AG04450 (cell line): ENCODE measurements at regions not wholly inside any gene's neighbourhood (a gene's known extent, or its start where the extent isn't known, plus 50 kb on each side); places are given as distances from the start of the nearest gene placed in this dataset.

Experiments used
- CTCF ChIA-PET: fragments of 300-600, 350-600 bp; formaldehyde crosslinking; extraction: SDS; loops from one replicate; lab custom pipeline; 2022; ENCODE audit warnings: antibody characterized with exemption, inconsistent platforms; lab: Charles Lee
- POLR2A ChIA-PET: fragments of 350-600 bp; formaldehyde crosslinking; extraction: SDS; loops from one replicate; lab custom pipeline; 2021; ENCODE audit warnings: antibody characterized with exemption, inconsistent platforms; lab: Yijun Ruan, JAX
- DNase-seq: peaks from one replicate; pipeline ENCODE4 v3.0.0-alpha.2; 2011; ENCODE audit warnings: low read depth, low spot score
- H3K27ac ChIP-seq: one replicate; pipeline ENCODE4 v1.5.1; 2012; ENCODE audit warnings: low read depth, low read length, control low read depth
- H3K27me3 ChIP-seq: one replicate; pipeline ENCODE4 v1.6.0; 2012; ENCODE audit warnings: low read length; ENCODE audit not compliant: control insufficient read depth, insufficient read depth
- H3K4me3 ChIP-seq: 2 replicates; pipeline ENCODE4 v1.5.1; 2011; ENCODE audit warnings: mild to moderate bottlenecking, low read depth, low read length, control low read depth
- H3K9me3 ChIP-seq: 2 replicates; pipeline ENCODE4 v1.5.1; 2012; ENCODE audit warnings: low read length; ENCODE audit not compliant: control insufficient read depth, insufficient read depth
- TF ChIP-seq, protein P1 (sequence below): IDR thresholded peaks from 2 replicates; pipeline ENCODE4 v1.5.1; 2011; ENCODE audit warnings: low read depth, low read length, control low read depth, inconsistent platforms

- no peaks in the 10 kb centered on the region for H3K27me3 ChIP-seq
- ChIA-PET POLR2A (no interaction called here), CTCF (no interaction called here)
- no peak for DNase-seq
- no peak overlapping the region for H3K4me3 ChIP-seq
- H3K27ac ChIP-seq: no peak overlapping the region
- TF ChIP-seq, protein P1, sequence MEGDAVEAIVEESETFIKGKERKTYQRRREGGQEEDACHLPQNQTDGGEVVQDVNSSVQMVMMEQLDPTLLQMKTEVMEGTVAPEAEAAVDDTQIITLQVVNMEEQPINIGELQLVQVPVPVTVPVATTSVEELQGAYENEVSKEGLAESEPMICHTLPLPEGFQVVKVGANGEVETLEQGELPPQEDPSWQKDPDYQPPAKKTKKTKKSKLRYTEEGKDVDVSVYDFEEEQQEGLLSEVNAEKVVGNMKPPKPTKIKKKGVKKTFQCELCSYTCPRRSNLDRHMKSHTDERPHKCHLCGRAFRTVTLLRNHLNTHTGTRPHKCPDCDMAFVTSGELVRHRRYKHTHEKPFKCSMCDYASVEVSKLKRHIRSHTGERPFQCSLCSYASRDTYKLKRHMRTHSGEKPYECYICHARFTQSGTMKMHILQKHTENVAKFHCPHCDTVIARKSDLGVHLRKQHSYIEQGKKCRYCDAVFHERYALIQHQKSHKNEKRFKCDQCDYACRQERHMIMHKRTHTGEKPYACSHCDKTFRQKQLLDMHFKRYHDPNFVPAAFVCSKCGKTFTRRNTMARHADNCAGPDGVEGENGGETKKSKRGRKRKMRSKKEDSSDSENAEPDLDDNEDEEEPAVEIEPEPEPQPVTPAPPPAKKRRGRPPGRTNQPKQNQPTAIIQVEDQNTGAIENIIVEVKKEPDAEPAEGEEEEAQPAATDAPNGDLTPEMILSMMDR: no peak
- H3K9me3 ChIP-seq: 0 out of 2 replicates have a peak, but pooled peaks cover 3% of the 10 kb centered on the region
Observed at GRCh38 chr1:105427543-105427942, 1628.9 kb upstream of the PRMT6 start.

DNA sequence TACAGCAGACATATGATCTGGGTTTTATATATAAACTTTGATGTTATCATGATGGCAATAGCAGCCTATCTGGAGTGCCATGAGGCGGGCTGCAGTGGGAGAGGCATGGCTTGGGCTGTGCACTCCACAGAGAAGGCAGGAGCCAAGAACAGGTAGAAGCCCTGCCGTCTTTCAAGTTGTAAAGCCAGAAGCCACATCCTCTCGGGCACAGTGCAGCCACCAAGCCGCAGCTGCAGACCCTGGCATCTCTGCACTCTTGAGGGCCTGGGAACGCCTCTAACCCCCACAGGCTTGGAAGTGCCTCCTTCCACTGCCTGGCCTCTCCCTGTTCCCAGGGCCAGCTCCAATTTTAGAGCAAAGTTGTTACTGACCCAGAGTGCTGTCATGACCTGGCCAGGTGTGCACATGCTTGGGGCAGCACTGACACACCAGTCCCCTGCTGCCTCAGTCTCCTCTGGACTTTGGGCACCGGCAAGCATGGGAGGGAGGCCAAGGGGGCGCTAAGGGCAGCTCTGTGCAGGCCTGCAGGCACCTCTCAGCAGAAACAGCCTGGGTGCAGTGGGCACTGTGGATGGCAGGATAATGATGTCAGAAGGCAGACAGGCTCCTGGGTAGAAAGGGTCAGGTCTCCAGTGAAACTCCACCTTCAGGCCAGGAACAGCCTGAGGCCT, 1619.8 kb upstream of the PRMT6 start:
- TF ChIP-seq, protein P1: no peak
- H3K27ac ChIP-seq: no peak overlapping the region
- POLR2A ChIA-PET: no interaction called here
- no peaks in the 10 kb centered on the region for H3K27me3 ChIP-seq
- no peak overlapping the region for H3K4me3 ChIP-seq
- CTCF ChIA-PET: no interaction called here
- H3K9me3 ChIP-seq: peaks cover 24% of the 10 kb centered on the region
- DNase-seq: no peak

- POLR2A ChIA-PET: no interaction called here
- CTCF ChIA-PET: no interaction called here
- no peak for DNase-seq
- Histone ChIP-seq H3K9me3 (peaks cover 24% of the 10 kb centered on the region), H3K27ac (no peak overlapping the region), H3K27me3 (no peaks in the 10 kb centered on the region), H3K4me3 (no peak overlapping the region)
- TF ChIP-seq, protein P1: no peak
Observed at GRCh38 chr1:105437847-105438246, 1618.6 kb upstream of the PRMT6 start.

- TF ChIP-seq, protein P1: no peak
- Histone ChIP-seq H3K27me3 (no peaks in the 10 kb centered on the region), H3K4me3 (no peak overlapping the region), H3K27ac (no peak overlapping the region), H3K9me3 (peaks cover 4% of the 10 kb centered on the region)
- ChIA-PET CTCF (no interaction called here), POLR2A (no interaction called here)
- no peak for DNase-seq
Observed at GRCh38 chr1:105442901-105443300, 1613.6 kb upstream of the PRMT6 start.

GRCh38 chr1:105459759-105460158, 1596.7 kb upstream of the PRMT6 start:
- no peak for DNase-seq
- TF ChIP-seq, protein P1: no peak
- POLR2A ChIA-PET: no interaction called here
- peaks cover 3% of the 10 kb centered on the region for H3K9me3 ChIP-seq
- CTCF ChIA-PET: no interaction called here
- no peak overlapping the region for H3K27ac ChIP-seq
- H3K27me3 ChIP-seq: no peaks in the 10 kb centered on the region
- H3K4me3 ChIP-seq: no peak overlapping the region
